GM18867 (cell line): ENCODE measurements at regions not wholly inside any gene's neighbourhood (a gene's known extent, or its start where the extent isn't known, plus 50 kb on each side); places are given as distances from the start of the nearest gene placed in this dataset.
"Not testable (repeated sequence)": the region's sequence is repeated elsewhere in the genome, so short reads cannot be mapped to it uniquely, and the experiment has no call there.

ENCODE experiments used
- ATAC-seq: cut with Tn5 transposase; IDR thresholded peaks from one replicate; pipeline ENCODE4 v1.9.1; 2021; ENCODE audit warnings: mild to moderate bottlenecking, moderate library complexity; ENCODE audit not compliant: unreplicated experiment

- no peak for ATAC-seq
Measured at GRCh38 chr6:146980900-146981329, 223.3 kb upstream of the STXBP5 start.

- no peak for ATAC-seq
Measured at GRCh38 chr6:146981981-146982380, 222.2 kb upstream of the STXBP5 start.

GRCh38 chr6:146984251-146984924, 219.8 kb upstream of the STXBP5 start:
- ATAC-seq, result no peak

GRCh38 chr6:146985111-146985510, 219.1 kb upstream of the STXBP5 start:
- ATAC-seq, result no peak

- no peak for ATAC-seq
Measured at GRCh38 chr6:146985966-146986365, 218.3 kb upstream of the STXBP5 start.

GRCh38 chr6:146987938-146988337, 216.3 kb upstream of the STXBP5 start:
- not testable (repeated sequence) for ATAC-seq

GRCh38 chr6:146989860-146990259, 214.4 kb upstream of the STXBP5 start:
- no peak for ATAC-seq

- ATAC-seq, result no peak
Measured at GRCh38 chr6:146990284-146990683, 213.9 kb upstream of the STXBP5 start.

GRCh38 chr6:146990821-146991798, 213.1 kb upstream of the STXBP5 start:
- no peak for ATAC-seq

GRCh38 chr6:146997062-146997461, 207.2 kb upstream of the STXBP5 start:
- ATAC-seq, result no peak

GRCh38 chr6:146999766-147000165, 204.5 kb upstream of the STXBP5 start:
- ATAC-seq, result no peak

- no peak for ATAC-seq
Measured at GRCh38 chr6:147000545-147001488, 203.4 kb upstream of the STXBP5 start.

- ATAC-seq, result no peak
Measured at GRCh38 chr6:147001621-147002020, 202.6 kb upstream of the STXBP5 start.

- ATAC-seq, result no peak
Measured at GRCh38 chr6:147003186-147003585, 201.0 kb upstream of the STXBP5 start.

- ATAC-seq, result no peak
Measured at GRCh38 chr6:147005499-147005898, 198.7 kb upstream of the STXBP5 start.

GRCh38 chr6:147007441-147007840, 196.8 kb upstream of the STXBP5 start:
- no peak for ATAC-seq

- no peak for ATAC-seq
Measured at GRCh38 chr6:147009358-147009757, 194.9 kb upstream of the STXBP5 start.

GRCh38 chr6:147015674-147016073, 188.5 kb upstream of the STXBP5 start:
- no peak for ATAC-seq

GRCh38 chr6:147016440-147016839, 187.8 kb upstream of the STXBP5 start:
- ATAC-seq, result no peak

- no peak for ATAC-seq
Measured at GRCh38 chr6:147017153-147017552, 187.1 kb upstream of the STXBP5 start.

- ATAC-seq, result no peak
Measured at GRCh38 chr6:147019001-147019400, 185.2 kb upstream of the STXBP5 start.
